Iris pigment epithelial cell (primary cell): ENCODE measurements at regions not wholly inside any gene's neighbourhood (a gene's known extent, or its start where the extent isn't known, plus 50 kb on each side); places are given as distances from the start of the nearest gene placed in this dataset.
A peak's percentile ranks its signal among the peaks of the same experiment; 100 is the strongest.

Experiments used
- DNase-seq: peaks from one replicate; pipeline ENCODE4 v3.0.0-alpha.2; 2011; ENCODE audit warnings: low read depth

DNA sequence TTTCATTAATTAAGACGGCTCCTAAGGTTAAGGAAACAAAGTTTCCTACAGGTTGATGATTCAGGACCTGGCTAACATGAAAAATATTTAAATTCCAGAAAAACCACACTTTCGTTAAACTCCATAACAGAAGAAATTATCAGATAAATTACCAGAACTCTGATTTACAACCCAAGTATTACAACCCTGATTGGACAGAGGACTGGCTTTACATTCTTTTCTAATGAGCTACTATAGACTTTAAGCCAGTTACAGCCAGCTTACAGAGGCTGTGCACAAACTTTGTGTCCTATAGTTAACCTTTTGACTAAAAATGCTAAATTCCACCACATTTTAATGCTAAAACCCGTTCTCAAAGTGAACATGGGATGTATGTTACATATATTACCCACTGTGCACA is 458.6 kb downstream of the KCNJ3 start:
- DNase-seq = peak; percentile 5

DNA sequence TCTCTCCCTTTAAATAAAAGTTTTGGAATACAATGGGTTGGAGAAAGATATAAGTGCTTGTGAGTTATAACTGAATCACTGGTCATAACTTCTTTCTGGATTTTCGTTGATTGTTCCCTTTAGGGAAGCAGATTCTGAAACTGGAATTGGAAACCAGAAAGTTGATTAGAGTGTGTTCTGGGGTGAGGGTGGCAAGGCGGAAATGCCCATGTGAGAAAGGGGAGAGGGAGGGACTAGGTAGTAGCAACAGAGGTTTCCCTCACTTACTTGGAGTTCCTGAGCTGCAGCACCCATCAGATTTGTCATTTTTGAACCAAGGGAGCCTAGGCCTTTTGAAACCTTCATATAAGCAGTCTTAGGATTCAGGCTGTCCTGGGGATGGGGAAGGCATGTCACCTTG is 453.4 kb downstream of the KCNJ3 start:
- DNase-seq = no peak

DNA sequence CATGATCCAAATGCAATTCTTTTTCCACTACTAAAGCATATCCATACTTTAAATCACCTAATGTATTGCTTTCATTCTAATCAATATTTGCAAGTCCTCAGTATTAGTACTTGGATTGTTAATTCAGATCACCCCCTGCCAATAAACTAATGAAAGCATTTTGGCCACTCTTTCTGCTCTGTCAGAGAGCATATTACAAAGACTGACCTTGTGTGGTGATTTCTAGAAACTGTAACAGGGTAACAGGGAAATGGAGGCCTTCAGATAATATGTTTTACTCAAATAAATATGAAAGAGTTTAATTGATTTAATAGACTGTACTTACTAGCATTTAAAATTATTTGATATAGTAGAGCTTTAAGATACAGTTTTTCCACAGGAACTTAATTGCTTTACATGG is 453.0 kb downstream of the KCNJ3 start:
- no peak for DNase-seq

DNA sequence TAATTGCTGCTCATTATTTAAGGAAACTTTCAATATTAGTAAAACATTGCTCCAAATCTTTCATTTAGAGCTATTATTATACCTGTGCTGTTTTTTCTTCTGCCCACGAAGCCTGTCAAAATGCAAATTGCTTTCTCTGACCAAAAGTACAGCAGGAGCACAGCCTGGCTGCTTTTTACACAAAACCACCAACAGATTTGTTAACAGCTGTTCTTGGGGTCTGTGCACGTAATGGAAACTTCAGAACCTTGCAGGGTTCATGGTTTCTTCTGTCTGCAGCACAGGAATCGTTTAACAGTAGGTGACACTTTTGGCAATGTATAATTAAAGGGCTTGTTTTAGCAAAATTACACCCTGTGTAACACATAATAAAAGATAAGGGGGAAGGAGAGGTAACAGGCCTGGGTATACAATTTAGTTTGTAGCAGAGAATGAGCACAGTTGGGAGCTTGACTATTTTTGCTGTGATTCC is 447.3 kb downstream of the KCNJ3 start:
- DNase-seq = no peak

DNA sequence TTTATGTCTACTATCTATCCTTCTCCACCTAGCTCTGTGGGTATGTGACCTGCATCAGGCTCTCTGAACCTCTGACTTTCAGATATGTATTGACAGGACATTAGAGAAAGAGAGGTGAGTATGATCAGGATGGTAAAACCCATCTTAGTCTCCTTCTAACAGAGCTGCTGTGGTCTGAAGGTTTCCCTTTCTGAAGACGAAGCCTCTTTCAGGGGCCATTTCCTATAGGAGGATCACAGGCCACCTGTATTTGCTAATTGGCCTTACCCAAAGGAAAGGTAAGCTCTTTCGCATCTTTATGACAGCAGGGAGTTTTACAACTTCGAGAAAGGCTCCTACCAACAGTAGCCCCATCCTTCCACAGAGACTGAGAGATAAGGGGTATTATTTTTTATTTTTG is 442.9 kb downstream of the KCNJ3 start:
- no peak for DNase-seq

DNA sequence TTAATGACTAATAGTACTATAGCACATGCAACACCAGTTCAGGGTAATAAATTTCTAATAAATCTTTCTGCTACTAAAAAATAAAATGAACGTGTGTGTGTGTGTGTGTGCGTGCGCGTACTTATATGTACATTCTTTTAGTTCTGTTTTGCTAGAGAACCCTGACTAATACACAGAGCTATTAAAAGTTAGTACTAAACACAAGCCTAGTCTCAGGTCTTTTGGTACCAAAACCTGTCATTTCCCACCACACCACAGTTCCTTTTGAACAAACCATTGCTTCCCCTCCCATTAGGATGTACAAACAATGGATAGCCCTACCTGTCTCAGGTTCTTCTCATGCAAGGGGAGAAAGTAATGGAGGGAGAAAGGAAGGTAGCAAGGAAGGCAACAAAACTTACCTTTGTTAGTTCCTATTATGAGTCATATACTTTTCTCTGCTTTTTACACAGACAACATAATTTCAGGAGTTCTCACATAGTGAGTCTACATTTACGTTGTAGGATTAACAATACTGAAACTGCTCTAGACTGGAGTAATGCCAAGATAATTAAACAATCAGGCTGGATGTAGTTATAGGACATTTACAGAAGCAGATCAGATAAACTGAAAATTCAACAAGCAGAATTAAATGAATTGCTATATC is 427.2 kb downstream of the KCNJ3 start:
- no peak for DNase-seq

DNA sequence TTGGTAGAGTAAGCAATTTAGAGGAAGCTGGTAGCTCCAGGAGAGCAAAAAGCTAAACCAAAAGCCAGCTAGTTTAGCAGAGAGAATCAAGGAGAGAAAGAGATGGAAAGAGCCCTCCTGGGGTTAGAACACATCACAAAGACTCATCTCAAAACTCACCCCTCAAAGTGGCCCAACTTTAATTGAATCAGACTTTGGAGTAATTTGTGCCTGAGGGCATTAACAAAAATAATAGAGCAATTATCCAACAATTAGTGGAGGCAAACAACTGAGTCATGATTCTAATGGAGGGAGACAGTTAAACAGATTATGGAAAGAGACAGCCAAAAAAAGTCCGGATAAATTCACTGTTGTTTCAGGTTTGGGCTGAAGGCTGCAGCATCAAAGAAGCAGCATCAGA is 417.4 kb downstream of the KCNJ3 start:
- no peak for DNase-seq

DNA sequence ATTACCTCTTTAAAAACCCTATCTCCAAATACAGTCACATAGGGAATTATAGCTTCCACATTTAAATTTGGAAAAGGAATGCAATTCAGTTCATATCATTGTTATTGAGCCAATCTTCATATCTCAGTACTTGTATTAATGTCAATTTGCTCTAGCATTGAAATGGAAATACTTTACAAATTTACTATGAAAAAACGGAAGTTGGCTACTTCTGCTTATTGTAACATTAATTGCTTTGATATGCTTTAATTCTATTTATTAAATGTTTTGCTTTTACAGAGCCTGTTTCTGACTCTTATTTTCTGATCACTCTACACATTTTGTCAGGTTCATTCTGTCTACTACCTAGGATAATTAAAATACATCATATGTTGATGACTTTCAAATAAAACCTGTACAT is 412.6 kb downstream of the KCNJ3 start:
- DNase-seq = no peak

DNA sequence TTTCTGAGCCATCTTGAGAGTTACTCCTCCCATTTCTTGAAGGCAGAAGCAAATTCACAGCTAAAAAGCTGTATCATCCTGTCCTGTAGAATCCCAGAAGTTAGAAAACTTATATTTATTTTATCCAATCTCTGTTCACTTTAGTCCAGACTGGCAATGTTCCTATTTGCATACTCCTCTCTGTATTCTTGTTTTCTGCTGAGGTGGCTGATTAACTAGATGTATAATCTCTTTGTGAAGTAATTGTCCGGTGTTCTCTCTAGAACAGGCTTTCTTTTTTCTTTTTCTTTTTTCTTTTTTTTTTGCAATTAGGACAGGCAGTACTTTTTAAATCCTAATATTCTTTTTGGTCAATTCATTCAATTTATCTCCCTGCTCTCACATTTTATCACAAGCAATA is 411.0 kb downstream of the KCNJ3 start:
- DNase-seq = no peak

DNA sequence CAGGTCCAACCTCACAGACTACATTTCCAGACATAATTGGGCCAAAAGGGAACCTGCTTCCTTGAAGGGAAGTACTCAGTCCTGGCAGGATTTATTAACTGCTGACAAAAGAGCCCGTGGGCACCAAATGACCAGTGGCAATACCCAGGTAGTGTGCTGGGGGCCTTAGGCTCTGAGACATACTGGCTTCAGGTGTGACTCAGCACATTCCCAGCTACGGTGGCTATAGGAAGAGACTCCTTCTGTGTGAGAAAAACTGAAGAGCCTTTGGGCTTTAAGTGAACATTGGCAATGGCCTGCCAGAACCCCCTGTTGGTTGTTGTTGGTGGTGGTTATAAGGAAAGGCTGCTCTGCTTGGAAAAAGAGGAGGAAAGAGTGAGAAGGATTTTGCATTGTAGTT is 401.8 kb downstream of the KCNJ3 start:
- no peak for DNase-seq

DNA sequence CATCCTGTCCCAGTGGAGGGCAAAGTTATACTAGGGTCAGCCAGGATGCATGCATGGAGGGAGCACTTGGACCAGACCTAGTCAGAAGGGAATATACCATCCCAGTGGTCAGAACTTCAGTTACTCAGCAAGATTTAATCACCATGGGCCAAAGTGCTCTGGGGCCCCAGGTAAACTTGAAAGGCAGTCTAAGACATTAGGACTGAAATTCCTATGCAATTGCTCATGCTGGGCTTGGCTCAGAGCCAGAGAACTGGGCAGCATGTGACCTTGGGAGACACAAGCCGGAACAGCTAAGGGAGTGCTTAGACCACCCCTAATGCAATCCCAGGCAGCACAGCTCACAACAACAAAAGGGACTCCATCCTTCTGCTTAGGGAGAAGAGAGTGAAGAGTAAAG is 401.3 kb downstream of the KCNJ3 start:
- peak; percentile 15 for DNase-seq

DNA sequence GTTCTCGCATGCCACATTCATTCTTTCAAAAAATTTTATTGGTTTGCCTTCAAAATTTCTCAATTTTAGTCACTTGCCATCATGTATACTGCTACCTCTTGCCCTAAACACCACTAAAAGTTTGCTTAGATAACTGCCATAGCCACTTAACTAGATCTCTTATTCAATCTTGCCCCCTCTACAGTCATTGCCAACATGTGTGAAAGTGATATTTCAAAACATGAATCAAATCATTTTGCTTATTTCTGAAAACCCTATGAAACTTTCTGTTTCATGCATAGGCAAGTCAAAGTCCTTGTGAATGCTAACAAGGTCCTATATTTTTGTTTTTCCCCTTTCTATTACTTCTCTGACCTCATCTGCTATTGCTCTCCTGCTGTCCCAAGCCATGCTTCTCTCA is 397.1 kb downstream of the KCNJ3 start:
- DNase-seq = no peak

DNA sequence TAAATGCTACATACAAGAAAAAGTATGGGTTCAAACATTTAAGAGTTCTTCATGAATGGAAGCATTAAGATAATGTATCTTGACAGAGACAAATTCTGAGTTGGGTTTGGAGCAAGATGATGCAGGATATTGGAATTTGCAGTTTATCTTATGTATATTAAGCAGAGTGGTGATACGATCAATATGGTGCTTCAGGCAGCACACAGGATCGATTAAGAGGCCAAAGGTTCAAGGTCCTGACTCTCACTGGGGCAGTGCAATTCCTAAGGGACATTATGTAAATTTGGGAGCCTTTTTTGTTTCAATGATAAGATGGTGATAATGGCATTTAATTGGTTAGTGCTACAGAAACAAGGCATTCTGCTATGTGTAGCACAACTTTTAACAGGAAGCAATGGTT is 381.9 kb downstream of the KCNJ3 start:
- DNase-seq = no peak

DNA sequence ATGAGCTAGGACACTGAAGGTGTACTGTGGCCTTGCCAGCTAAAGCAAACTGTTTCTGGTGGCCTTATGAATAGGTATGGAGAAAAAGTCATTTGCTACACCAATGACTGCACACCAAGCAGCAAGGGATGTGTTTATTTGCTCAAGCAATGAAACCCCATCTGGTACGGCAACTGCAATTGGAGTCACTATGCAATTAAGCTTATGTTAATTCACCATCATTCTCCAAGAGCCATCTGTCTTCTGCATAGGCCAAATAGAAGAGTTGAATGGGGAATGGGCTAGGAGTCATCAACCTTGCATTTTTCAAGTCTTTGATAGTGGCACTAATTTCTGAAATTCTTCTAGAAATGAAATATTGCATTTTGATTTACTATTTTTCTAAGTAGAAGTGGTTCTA is 372.0 kb downstream of the KCNJ3 start:
- no peak for DNase-seq

DNA sequence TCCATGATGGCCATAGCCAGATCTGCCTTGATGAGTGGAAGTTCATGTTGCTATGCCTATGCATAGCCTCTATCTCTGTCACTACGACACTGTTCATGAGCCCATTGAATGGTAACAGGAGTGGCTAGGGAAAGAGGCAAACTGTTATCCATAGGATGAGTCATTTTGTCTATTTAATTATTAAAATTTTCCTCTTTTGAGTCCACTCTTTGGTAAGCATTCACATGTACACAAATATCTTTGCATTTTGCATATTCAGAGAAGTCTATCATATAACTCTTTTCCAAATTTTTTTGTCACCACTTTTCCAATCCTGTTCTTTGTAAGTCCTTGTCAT is 364.4 kb downstream of the KCNJ3 start:
- no peak for DNase-seq

DNA sequence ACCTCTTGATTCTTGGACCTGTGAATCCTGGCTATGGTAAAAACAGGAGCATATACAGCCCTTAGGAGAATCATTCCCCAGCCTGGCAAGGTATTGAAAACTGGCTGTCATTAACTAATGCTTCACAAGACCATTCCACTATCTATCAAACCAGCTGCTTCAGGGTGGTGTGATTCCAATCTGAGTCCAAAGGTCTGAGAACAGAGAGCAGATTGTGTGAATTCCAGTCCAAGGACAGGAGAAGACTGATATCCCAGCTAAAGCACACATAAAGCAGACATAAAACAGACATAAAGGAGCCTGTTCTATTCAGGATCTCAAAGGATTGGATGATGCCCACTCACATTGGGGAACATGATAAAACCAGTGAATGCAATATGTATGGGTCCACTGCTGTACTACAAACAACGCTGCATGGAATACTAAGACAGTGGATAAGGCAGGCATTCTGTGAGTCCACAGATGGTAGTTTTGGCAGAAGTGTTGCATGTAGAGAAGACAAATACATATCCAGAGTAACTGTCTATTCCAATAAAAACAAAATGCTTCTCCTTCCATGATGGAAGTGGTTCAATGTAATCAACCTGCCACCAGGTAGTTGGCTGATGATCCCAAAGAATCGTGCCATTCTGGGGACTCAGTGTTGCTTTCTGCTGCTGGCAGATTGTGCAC is 363.9 kb downstream of the KCNJ3 start:
- DNase-seq = no peak

DNA sequence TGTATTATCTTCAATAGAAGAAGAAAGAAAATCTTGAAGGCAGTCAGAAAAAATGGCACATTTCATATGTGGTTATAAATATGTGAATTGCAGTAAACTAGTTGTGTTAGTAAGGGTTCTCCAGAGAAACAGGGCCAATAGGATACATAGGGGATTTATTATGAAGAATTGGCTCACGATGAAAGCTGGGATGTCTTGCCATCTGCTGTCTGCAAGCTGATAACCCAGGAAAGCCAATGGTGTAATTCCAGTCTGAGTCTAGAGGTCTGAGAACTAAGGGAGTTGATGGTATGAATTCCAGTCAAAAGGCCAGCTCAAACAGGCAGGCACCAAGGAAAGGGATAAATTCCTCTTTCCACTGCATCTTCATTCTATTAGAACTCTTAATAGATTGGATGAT is 362.4 kb downstream of the KCNJ3 start:
- DNase-seq = no peak

DNA sequence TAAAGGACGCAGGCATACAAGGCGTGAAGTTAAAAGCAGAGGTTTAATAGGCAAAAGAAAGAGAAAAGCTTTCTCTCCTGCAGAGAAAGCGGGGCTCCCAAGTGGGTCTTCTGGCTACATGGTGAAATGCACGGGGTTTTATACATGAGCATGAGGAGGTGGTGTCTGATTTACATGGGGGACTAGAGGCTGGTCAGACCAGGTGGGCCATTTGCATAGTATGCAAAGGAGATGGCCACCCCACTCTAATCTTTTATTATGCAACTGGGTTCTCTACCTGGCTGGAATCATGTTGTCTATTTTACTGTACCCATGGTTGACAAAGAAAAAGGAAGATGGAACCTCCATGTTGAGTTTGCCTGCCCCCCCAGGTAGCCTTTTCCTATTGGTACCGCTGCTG is 356.2 kb downstream of the KCNJ3 start:
- no peak for DNase-seq

DNA sequence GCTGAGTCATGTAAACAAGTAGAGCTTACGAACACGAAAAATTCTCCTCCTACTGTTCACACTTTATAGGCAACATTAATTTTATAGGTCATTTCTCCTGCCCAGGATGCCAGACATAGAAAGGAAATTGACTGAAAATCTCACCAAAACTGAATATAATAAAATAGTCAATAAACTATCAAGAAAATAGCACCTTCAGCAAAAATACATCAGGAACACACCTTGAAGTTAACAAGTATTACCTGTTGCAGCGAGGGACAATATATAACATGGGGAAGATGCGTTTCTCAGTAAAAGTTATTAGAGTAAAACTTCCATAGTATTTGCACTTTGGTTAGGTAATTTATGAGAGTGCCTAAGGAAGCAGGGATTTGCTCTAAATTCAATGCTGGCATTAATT is 344.6 kb downstream of the KCNJ3 start:
- DNase-seq = no peak

DNA sequence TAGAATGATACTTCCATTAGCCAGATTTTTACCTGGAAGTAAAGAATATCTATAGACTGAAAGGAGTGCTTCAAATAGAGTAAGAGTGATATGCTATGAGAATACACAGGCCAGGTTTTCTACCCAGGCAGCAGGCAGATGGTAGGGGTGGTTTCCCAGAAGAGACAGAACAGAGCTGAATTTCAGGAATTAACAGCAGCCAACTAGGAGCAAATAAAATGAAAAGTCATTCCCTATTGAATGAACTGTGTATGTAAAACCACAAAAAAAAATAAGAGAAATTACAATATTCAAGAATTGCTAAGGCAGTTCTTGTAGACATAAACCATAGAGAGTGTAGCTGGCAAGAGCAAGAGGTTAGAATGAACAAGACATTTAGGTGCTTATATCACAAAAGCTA is 336.8 kb downstream of the KCNJ3 start:
- DNase-seq = no peak

DNA sequence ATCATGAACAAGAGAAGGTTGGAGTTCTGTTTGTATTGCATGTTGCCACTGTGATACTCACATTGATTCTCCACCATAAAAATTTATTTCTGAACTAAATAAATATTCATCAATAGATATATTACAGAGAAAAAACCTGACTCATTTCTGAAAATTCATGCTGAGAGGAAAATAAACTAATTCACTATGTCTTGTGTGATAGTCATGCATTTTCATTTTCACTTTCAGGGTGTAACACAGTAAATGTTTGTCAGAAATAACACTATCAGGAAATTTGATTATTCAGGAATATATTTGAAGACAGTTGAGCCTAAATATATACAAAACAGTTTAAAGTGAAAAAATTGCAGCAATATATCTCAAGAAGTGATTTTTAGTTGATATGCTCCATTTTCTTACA is 335.2 kb downstream of the KCNJ3 start:
- DNase-seq = no peak

DNA sequence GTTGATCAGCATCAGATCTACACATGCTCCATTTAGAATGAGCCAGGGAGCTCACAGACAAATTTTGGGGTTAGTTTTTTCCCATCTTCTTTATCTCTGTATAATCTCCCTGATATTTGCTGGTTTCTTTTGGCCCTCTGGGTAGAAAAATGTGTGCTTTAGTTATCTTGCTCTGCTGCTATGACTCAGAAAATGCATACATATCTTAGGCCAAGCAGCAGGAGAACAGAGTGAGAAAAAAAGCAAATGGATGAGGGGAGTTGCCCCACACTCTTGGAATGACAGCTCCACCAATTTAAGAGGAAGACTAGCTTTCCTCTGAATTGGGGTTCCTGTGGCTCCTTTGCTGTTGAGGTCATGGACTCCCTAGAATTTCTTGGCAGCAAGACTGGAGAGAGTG is 331.8 kb downstream of the KCNJ3 start:
- no peak for DNase-seq

DNA sequence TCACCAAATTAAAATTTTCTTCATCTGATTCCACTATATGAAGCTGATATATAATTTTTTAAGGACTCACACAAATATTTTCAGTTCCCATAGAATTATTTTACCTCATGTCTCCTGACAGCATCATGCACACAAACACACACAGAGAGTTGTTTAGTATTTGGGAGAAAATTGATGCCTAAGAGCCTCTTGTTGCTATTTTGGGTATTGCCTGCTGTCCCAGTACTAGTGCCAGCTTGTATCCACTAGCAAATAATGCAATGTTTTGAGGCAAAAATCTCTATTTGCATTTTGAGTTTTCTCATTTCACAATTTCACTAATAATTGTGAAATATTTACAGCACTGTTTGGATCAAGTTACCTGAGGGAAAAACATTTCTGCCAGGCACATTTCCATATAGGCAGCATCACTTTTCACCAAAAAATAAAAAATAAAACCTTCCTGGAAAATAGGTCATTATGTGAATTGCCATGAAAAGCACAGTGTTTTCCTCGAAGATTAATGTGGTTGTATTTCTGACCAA is 328.2 kb downstream of the KCNJ3 start:
- DNase-seq = no peak

DNA sequence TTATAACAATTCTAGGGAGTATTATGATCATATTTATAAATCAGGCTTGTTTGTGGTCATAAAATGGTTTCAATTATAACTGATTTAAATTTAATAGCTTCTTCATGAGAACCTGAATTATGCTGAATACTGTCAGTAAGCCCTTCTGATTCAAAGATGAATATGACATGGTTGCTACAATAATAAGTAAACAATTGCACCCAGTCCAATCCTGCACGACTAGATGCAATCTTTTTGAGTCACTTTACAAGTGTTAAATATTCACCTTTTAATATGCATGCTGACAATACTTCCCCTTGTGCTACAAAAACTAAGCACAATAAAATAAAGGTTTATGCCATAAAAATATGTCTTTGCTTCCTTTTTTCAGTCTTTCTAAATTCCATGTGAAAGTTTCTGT is 325.2 kb downstream of the KCNJ3 start:
- DNase-seq = no peak
